ACC112 (cell line): ENCODE measurements at regions not wholly inside any gene's neighbourhood (a gene's known extent, or its start where the extent isn't known, plus 50 kb on each side); places are given as distances from the start of the nearest gene placed in this dataset.

ENCODE experiments used
- H2AFZ ChIP-seq: fragments of 200-600 bp; sonication (generic); one replicate; pipeline ENCODE4 v1.6.0; 2017; ENCODE audit warnings: antibody characterized with exemption, low read length; ENCODE audit not compliant: unreplicated experiment
- H3K27ac ChIP-seq: fragments of 200-600 bp; sonication (generic); 2 replicates; pipeline ENCODE4 v1.5.1; 2014; ENCODE audit warnings: low read depth, mild to moderate bottlenecking, antibody characterized with exemption, low read length, moderate library complexity
- H3K27me3 ChIP-seq: fragments of 200-600 bp; sonication (generic); 2 replicates; pipeline ENCODE4 v1.6.1; 2014; ENCODE audit warnings: mild to moderate bottlenecking, antibody characterized with exemption, low read length, moderate library complexity, mixed read lengths; ENCODE audit not compliant: insufficient read depth
- H3K36me3 ChIP-seq: fragments of 200-600 bp; sonication (generic); 2 replicates; pipeline ENCODE4 v1.6.1; 2016; ENCODE audit warnings: mild to moderate bottlenecking, antibody characterized with exemption, low read length, moderate library complexity, mixed read lengths; ENCODE audit not compliant: insufficient read depth
- H3K4me1 ChIP-seq: fragments of 200-600 bp; sonication (generic); one replicate; pipeline ENCODE4 v1.6.1; 2016; ENCODE audit warnings: low read length, mixed read lengths; ENCODE audit not compliant: insufficient read depth, unreplicated experiment, control insufficient read depth
- H3K4me3 ChIP-seq: fragments of 200-600 bp; sonication (generic); 2 replicates; pipeline ENCODE4 v1.5.1; 2014; ENCODE audit warnings: mild to moderate bottlenecking, low read depth, low read length
- H3K79me2 ChIP-seq: fragments of 200-600 bp; sonication (generic); one replicate; pipeline ENCODE4 v1.6.0; 2016; ENCODE audit warnings: low read length; ENCODE audit not compliant: control insufficient read depth, unreplicated experiment, insufficient read depth

GRCh38 chr5:66329078-66329477, 185.0 kb downstream of the SREK1 start:
- no peak overlapping the region for H2AFZ ChIP-seq
- peaks cover 49% of the 10 kb centered on the region for H3K27me3 ChIP-seq
- H3K27ac ChIP-seq: no peak overlapping the region
- no peaks in the 10 kb centered on the region for H3K79me2 ChIP-seq
- no peaks in the 10 kb centered on the region for H3K4me1 ChIP-seq
- H3K36me3 ChIP-seq: no peaks in the 10 kb centered on the region
- no peak overlapping the region for H3K4me3 ChIP-seq

- H3K4me1 ChIP-seq: no peaks in the 10 kb centered on the region
- no peak overlapping the region for H3K27ac ChIP-seq
- H3K36me3 ChIP-seq: no peaks in the 10 kb centered on the region
- H3K4me3 ChIP-seq: no peak overlapping the region
- no peak overlapping the region for H2AFZ ChIP-seq
- peaks cover 39% of the 10 kb centered on the region for H3K27me3 ChIP-seq
- no peaks in the 10 kb centered on the region for H3K79me2 ChIP-seq
These were observed 189.1 kb downstream of the SREK1 start for GRCh38 chr5:66333192-66333591.

- no peak overlapping the region for H3K4me3 ChIP-seq
- H3K36me3 ChIP-seq: no peaks in the 10 kb centered on the region
- H3K79me2 ChIP-seq: no peaks in the 10 kb centered on the region
- peaks cover 52% of the 10 kb centered on the region for H3K27me3 ChIP-seq
- H3K27ac ChIP-seq: no peak overlapping the region
- H3K4me1 ChIP-seq: no peaks in the 10 kb centered on the region
- H2AFZ ChIP-seq: no peak overlapping the region
These were observed 193.6 kb downstream of the SREK1 start for GRCh38 chr5:66337626-66338226.

- peaks cover 50% of the 10 kb centered on the region for H3K27me3 ChIP-seq
- no peaks in the 10 kb centered on the region for H3K36me3 ChIP-seq
- H3K27ac ChIP-seq: no peak overlapping the region
- H3K79me2 ChIP-seq: no peaks in the 10 kb centered on the region
- no peaks in the 10 kb centered on the region for H3K4me1 ChIP-seq
- no peak overlapping the region for H3K4me3 ChIP-seq
- no peak overlapping the region for H2AFZ ChIP-seq
These were observed 194.7 kb downstream of the SREK1 start for GRCh38 chr5:66338828-66339227.

- Histone ChIP-seq H3K4me3 (no peak overlapping the region), H3K79me2 (no peaks in the 10 kb centered on the region), H2AFZ (no peak overlapping the region), H3K27ac (no peak overlapping the region), H3K4me1 (no peaks in the 10 kb centered on the region), H3K36me3 (no peaks in the 10 kb centered on the region), H3K27me3 (peaks cover 45% of the 10 kb centered on the region)
These were observed 195.8 kb downstream of the SREK1 start for GRCh38 chr5:66339896-66340295.

GRCh38 chr5:66340786-66341185, 196.7 kb downstream of the SREK1 start:
- Histone ChIP-seq H3K79me2 (no peaks in the 10 kb centered on the region), H3K36me3 (no peaks in the 10 kb centered on the region), H3K27me3 (peaks cover 47% of the 10 kb centered on the region), H3K4me1 (no peaks in the 10 kb centered on the region), H2AFZ (no peak overlapping the region), H3K4me3 (no peak overlapping the region), H3K27ac (no peak overlapping the region)

GRCh38 chr5:66342341-66342880, 198.3 kb downstream of the SREK1 start:
- no peaks in the 10 kb centered on the region for H3K36me3 ChIP-seq
- H3K27ac ChIP-seq: no peak overlapping the region
- H2AFZ ChIP-seq: no peak overlapping the region
- no peak overlapping the region for H3K4me3 ChIP-seq
- no peaks in the 10 kb centered on the region for H3K79me2 ChIP-seq
- H3K4me1 ChIP-seq: no peaks in the 10 kb centered on the region
- H3K27me3 ChIP-seq: peaks cover 54% of the 10 kb centered on the region

GRCh38 chr5:66343370-66344071, 199.4 kb downstream of the SREK1 start:
- H3K27me3 ChIP-seq: peaks cover 58% of the 10 kb centered on the region
- no peaks in the 10 kb centered on the region for H3K4me1 ChIP-seq
- H3K27ac ChIP-seq: no peak overlapping the region
- no peak overlapping the region for H2AFZ ChIP-seq
- no peaks in the 10 kb centered on the region for H3K79me2 ChIP-seq
- H3K36me3 ChIP-seq: no peaks in the 10 kb centered on the region
- no peak overlapping the region for H3K4me3 ChIP-seq

GRCh38 chr5:66344544-66344943, 200.4 kb downstream of the SREK1 start:
- H3K4me3 ChIP-seq: no peak overlapping the region
- no peak overlapping the region for H2AFZ ChIP-seq

GRCh38 chr5:66345281-66345680, 201.2 kb downstream of the SREK1 start:
- H3K4me3 ChIP-seq: no peak overlapping the region
- H3K27me3 ChIP-seq: peaks cover 63% of the 10 kb centered on the region
- H3K36me3 ChIP-seq: no peaks in the 10 kb centered on the region
- no peaks in the 10 kb centered on the region for H3K79me2 ChIP-seq
- no peak overlapping the region for H2AFZ ChIP-seq
- H3K4me1 ChIP-seq: no peaks in the 10 kb centered on the region
- H3K27ac ChIP-seq: no peak overlapping the region

More at GRCh38 chr5:66344544-66344943, 200.4 kb downstream of the SREK1 start:
- H3K27ac ChIP-seq: no peak overlapping the region
- H3K4me1 ChIP-seq: no peaks in the 10 kb centered on the region
- no peaks in the 10 kb centered on the region for H3K36me3 ChIP-seq
- no peaks in the 10 kb centered on the region for H3K79me2 ChIP-seq
- peaks cover 61% of the 10 kb centered on the region for H3K27me3 ChIP-seq

GRCh38 chr5:66346869-66347268, 202.8 kb downstream of the SREK1 start:
- H3K79me2 ChIP-seq: no peaks in the 10 kb centered on the region
- H3K36me3 ChIP-seq: no peaks in the 10 kb centered on the region
- no peaks in the 10 kb centered on the region for H3K4me1 ChIP-seq
- H3K27ac ChIP-seq: no peak overlapping the region
- no peak overlapping the region for H2AFZ ChIP-seq
- no peak overlapping the region for H3K4me3 ChIP-seq
- peaks cover 62% of the 10 kb centered on the region for H3K27me3 ChIP-seq
